ENCODE measurements at regions not wholly inside any gene's neighbourhood (a gene's known extent, or its start where the extent isn't known, plus 50 kb on each side); places are given as distances from the start of the nearest gene placed in this dataset.

GRCh38 chr13:39963612-39964011, 308.1 kb downstream of the COG6 start:
- ChIA-PET CTCF (interaction anchor here (0.6 to 1.6 kb wide), 3 partner anchors 15 to 673 kb away, joined by 3 to 7 read pairs (median 4); no protein-coding TSS in a partner anchor), POLR2A (ENCODE audit: low non-redundant PET) (no interaction called here)
- TF ChIP-seq CTCF (conservative IDR thresholded peaks at IDR 0.05; ENCODE audit: low read depth) = no peak
- DNase-seq (ENCODE audit: low spot score) = no peak
- no peak overlapping the region for H3K27ac ChIP-seq

- no peak for TF ChIP-seq CTCF (conservative IDR thresholded peaks at IDR 0.05; ENCODE audit: low read depth)
- DNase-seq (ENCODE audit: low spot score) = no peak
- CTCF ChIA-PET = interaction anchor here (0.9 to 1.2 kb wide), 2 partner anchors 9 to 12 kb away, joined by 3 read pairs; no protein-coding TSS in a partner anchor
- POLR2A ChIA-PET (ENCODE audit: low non-redundant PET) = no interaction called here
- no peak overlapping the region for H3K27ac ChIP-seq
These were observed 309.8 kb downstream of the COG6 start for GRCh38 chr13:39965309-39965708.

- DNase-seq (ENCODE audit: low spot score) = no peak
- POLR2A ChIA-PET (ENCODE audit: low non-redundant PET) = no interaction called here
- no peak for TF ChIP-seq CTCF (conservative IDR thresholded peaks at IDR 0.05; ENCODE audit: low read depth)
- no peak overlapping the region for H3K27ac ChIP-seq
- CTCF ChIA-PET = no interaction called here
These were observed 311.9 kb downstream of the COG6 start for GRCh38 chr13:39967199-39967959.

- H3K27ac ChIP-seq = no peak overlapping the region
- CTCF ChIA-PET = no interaction called here
- DNase-seq (ENCODE audit: low spot score) = no peak
- POLR2A ChIA-PET (ENCODE audit: low non-redundant PET) = no interaction called here
- TF ChIP-seq CTCF (conservative IDR thresholded peaks at IDR 0.05; ENCODE audit: low read depth) = no peak
These were observed 313.4 kb downstream of the COG6 start for GRCh38 chr13:39968646-39969475.

GRCh38 chr13:39970177-39970846, 314.9 kb downstream of the COG6 start:
- no peak for DNase-seq (ENCODE audit: low spot score)
- ChIA-PET CTCF (no interaction called here), POLR2A (ENCODE audit: low non-redundant PET) (no interaction called here)
- no peak for TF ChIP-seq CTCF (conservative IDR thresholded peaks at IDR 0.05; ENCODE audit: low read depth)
- no peak overlapping the region for H3K27ac ChIP-seq

GRCh38 chr13:39971526-39971925, 316.1 kb downstream of the COG6 start:
- TF ChIP-seq CTCF (conservative IDR thresholded peaks at IDR 0.05; ENCODE audit: low read depth) = no peak
- CTCF ChIA-PET = interaction anchor here (0.6 kb wide), 1 partner anchor 162 kb away, joined by 3 read pairs; no protein-coding TSS in a partner anchor
- POLR2A ChIA-PET (ENCODE audit: low non-redundant PET) = no interaction called here

More at GRCh38 chr13:39971526-39971925, 316.1 kb downstream of the COG6 start:
- DNase-seq (ENCODE audit: low spot score) = no peak
- H3K27ac ChIP-seq = no peak overlapping the region

Measured in RWPE1 (cell line).